Hepatocyte (in vitro differentiated cells): ENCODE measurements at regions not wholly inside any gene's neighbourhood (a gene's known extent, or its start where the extent isn't known, plus 50 kb on each side); places are given as distances from the start of the nearest gene placed in this dataset.

ENCODE experiments used
- CTCF ChIP-seq: fragments of 200-600 bp; sonication (generic); IDR thresholded peaks from 2 replicates; pipeline ENCODE4 v1.5.1; 2016; ENCODE audit warnings: antibody characterized with exemption, mild to moderate bottlenecking; ENCODE audit not compliant: poor library complexity
- EZH2 ChIP-seq: fragments of 200-600 bp; sonication (generic); IDR thresholded peaks from 2 replicates; pipeline ENCODE4 v1.6.1; 2016; ENCODE audit warnings: antibody characterized with exemption, mild to moderate bottlenecking, borderline replicate concordance
- EZH2phosphoT487 ChIP-seq: fragments of 200-600 bp; sonication (generic); IDR thresholded peaks from one replicate; pipeline ENCODE4 v1.6.1; 2018; ENCODE audit warnings: antibody characterized with exemption, mild to moderate bottlenecking, low read depth, moderate library complexity; ENCODE audit not compliant: unreplicated experiment, severe bottlenecking

GRCh38 chr3:11089931-11090330 is 64.4 kb upstream of the HRH1 start:
- TF ChIP-seq CTCF (no peak), EZH2 (no peak), EZH2phosphoT487 (no peak)
